ENCODE measurements at regions not wholly inside any gene's neighbourhood (a gene's known extent, or its start where the extent isn't known, plus 50 kb on each side); places are given as distances from the start of the nearest gene placed in this dataset.

- no peak for DNase-seq
Observed at GRCh38 chr10:101299211-101299610, 54.8 kb upstream of the BTRC start.

GRCh38 chr10:101301111-101301731 lies 52.7 kb upstream of the BTRC start:
- DNase-seq, result no peak

DNA sequence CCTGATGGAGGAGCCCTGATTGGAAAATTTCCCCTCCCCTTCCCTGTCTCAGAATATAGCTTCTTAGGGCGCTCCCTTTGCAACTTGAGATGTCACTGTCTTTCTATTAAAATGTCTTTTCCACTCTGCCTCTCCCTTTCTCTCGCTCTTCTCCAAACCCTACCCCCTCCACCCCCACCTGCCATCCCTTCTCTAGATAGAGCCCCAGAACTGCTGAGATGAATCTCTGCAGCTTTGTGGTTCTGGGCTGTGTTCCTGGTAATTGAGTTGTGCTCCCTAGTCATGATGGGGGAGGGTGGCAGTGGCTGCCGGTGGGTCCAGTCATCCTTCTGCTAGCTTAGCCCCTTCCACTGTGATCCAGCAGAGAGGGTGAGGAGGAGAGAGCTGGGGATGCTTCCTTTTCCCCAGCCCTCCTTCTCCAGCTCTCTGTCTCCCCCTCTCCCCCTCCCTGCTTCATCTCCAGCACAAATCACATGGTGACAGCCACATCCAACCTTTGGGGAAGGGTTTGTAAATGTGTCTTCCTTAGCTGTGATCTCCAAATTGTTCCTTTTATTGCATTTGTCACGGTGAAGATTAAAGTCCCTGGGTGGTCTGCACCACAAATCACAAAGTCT lies 50.8 kb upstream of the BTRC start:
- no peak for DNase-seq
